Medulla oblongata (tissue), 1 donor: ENCODE measurements at regions not wholly inside any gene's neighbourhood (a gene's known extent, or its start where the extent isn't known, plus 50 kb on each side); places are given as distances from the start of the nearest gene placed in this dataset.

ENCODE experiments used
- DNase-seq: peaks from one replicate; pipeline ENCODE4 v3.0.0-alpha.2; 2015; ENCODE audit errors: extremely low spot score

DNA sequence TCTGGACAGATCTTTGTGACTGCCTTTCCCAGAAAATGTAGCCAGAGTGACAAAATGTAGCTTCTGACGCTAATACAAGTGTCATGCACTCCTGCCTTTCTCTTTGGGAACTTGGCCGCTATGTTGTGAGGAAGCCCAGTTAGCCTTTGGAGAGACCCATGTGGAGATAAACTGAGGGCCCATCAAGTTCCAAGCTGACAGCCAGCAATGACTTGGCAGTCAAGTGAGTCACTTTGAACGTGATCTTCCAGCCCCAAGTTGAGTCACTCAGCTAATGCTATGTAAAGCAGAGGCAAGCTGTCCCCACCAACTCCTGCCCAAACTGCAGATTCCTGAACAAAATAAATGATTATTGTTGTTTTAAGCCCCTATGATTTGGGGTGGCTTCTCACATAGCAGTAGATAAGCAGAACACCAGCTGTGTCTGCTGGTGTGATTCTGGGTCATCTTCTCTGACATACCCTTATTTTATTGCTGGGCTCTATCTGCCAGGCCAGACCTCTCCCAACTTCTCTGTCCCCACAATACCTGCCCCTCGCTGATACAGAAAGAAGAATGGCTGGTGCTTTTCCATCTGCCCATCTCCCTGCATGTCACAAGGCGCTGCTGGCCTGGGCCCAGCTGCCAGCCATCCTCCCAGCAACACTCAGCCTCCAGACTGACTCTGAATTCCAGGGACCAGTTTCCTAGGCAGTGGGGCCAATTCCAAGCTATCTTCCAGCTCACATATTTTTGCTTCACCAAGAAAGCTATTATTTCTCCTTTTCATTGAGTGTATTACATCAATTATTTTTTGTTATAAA, 274.8 kb downstream of the LRFN2 start:
- peak; percentile 53 for DNase-seq

- peak; percentile 82 for DNase-seq
Observed at GRCh38 chr6:40308533-40309306, 278.4 kb downstream of the LRFN2 start.

GRCh38 chr6:40307712-40308111, 279.5 kb downstream of the LRFN2 start:
- DNase-seq: no peak

- no peak for DNase-seq
Observed at GRCh38 chr6:40302856-40303454, 284.2 kb downstream of the LRFN2 start.

DNA sequence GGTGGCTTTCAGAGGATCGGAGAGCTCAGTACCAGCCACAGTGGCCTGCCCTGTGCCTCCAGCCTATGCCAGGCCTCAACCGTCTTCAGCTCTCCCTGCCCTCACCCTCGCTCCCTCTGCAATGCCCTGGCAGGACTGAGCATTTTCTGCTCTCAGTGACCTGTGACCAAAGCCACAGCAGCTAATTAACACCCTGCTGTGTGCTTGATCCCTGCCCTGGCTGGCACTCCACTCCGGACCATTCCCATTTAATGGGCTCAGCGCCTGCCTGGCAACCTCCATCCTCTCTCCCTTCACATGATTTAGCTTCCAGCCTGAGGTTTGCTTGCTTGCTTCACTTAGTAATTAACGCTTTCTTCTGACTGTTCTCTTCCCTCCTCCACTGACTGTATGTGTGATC, 287.5 kb downstream of the LRFN2 start:
- peak; percentile 46 for DNase-seq

- DNase-seq: no peak
Observed at GRCh38 chr6:40298207-40298606, 289.0 kb downstream of the LRFN2 start.

- no peak for DNase-seq
Observed at GRCh38 chr6:40295251-40295950, 291.8 kb downstream of the LRFN2 start.

- DNase-seq: no peak
Observed at GRCh38 chr6:40293460-40294185, 293.5 kb downstream of the LRFN2 start.

DNA sequence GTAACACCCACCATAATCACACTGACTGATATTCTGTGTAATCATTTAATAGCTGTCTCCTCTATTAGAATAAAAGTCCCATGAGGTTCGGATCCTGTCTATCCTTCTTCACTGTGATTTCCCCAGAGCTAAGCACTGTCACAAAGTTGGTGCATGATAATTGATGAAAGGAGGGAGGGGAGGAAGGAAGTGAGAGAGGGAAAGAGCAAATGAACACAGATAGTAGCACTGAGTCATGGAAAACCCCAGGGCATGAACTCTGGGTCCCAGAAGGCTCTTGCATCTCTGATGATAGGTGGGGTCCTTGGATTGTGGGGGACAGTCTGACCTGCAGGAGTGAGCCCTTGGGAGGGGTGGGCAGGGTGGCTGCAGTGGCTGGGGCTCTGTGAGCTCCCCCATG, 294.1 kb downstream of the LRFN2 start:
- no peak for DNase-seq

GRCh38 chr6:40290816-40291215, 296.3 kb downstream of the LRFN2 start:
- peak; percentile 12 for DNase-seq

GRCh38 chr6:40288919-40289318, 298.2 kb downstream of the LRFN2 start:
- DNase-seq: no peak

DNA sequence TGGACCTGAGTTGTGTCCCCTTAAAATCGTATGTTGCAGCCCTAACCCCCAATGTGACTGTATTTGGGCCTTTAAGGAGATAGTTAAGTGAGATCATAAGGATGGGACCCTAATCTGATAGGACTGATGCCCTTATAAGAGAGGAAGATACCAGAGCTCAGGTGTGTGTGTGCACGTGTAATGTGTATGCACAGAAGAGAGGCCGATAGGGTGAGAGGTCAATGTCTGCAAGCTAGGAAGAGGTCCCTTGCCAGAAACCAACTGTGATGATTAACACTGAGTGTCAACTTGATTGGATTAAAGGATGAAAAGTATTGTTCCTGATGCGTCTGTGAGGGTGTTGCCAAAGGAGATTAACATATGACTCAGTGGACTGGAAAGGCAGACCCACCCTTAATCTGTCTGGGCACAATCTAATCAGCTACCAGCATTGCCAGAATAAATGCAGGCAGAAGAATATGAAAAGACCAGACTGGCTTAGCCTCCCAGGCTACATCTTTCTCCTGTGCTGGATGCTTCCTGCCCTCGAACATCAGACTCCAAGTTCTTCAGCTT, 299.8 kb downstream of the LRFN2 start:
- DNase-seq: no peak

GRCh38 chr6:40286721-40287120, 300.4 kb downstream of the LRFN2 start:
- no peak for DNase-seq

- DNase-seq: no peak
Observed at GRCh38 chr6:40285996-40286395, 301.2 kb downstream of the LRFN2 start.

- DNase-seq: no peak
Observed at GRCh38 chr6:40285535-40285934, 301.6 kb downstream of the LRFN2 start.

DNA sequence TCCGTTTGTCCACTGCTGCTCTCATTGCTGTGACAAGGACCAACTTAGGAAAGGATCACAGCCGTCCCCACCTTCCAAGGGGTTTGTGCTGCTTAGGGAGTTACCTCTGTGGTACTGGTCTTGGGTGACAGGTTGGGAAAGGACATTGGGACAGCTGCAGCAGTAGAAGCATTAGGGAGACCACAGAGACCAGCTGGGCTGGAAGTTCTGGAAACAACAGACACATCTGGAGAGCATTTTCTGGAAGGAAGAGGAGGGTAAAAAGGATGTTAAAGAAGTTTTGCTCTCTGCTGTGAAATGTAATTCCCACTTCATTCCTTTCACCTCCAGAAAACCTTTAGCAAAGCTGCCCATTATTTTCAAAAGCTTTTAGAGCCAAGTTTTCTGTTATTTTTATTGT, 304.2 kb downstream of the LRFN2 start:
- DNase-seq: no peak

GRCh38 chr6:40281402-40281801, 305.8 kb downstream of the LRFN2 start:
- no peak for DNase-seq

- no peak for DNase-seq
Observed at GRCh38 chr6:40280231-40280630, 306.9 kb downstream of the LRFN2 start.

- no peak for DNase-seq
Observed at GRCh38 chr6:40276141-40276540, 311.0 kb downstream of the LRFN2 start.

- DNase-seq: no peak
Observed at GRCh38 chr6:40274058-40274457, 313.1 kb downstream of the LRFN2 start.

DNA sequence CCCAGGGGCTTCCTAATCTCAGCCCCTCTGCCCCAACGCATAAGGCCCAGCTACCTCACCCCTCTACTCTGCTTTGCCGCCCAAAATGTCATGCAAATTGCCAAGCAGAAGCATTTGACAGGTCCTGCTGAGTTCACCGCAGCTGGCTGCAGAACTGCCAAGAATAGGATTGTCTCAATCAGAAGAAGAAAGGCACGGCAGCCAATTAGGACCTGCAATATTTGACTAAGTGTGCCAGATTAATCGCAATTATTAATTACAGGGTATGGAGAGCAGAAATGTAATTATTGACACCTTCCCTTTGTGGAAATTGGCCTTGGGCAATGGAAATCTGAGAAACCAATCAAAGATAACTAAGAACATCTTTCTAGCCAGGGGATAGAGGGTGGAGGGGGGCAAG, 318.6 kb downstream of the LRFN2 start:
- no peak for DNase-seq
